HUES64 (cell line): ENCODE measurements at regions not wholly inside any gene's neighbourhood (a gene's known extent, or its start where the extent isn't known, plus 50 kb on each side); places are given as distances from the start of the nearest gene placed in this dataset.

Experiments used
- H3K27ac ChIP-seq: 2 replicates; pipeline ENCODE4 v1.7.0; 2013; ENCODE audit warnings: low read depth, low read length, inconsistent platforms
- H3K27me3 ChIP-seq: 2 replicates; pipeline ENCODE4 v1.6.1; 2013; ENCODE audit warnings: mild to moderate bottlenecking, low read length; ENCODE audit not compliant: insufficient read depth
- H3K36me3 ChIP-seq: 2 replicates; pipeline ENCODE4 v1.6.1; 2013; ENCODE audit warnings: mild to moderate bottlenecking, low read length; ENCODE audit not compliant: insufficient read depth
- H3K4me1 ChIP-seq: 2 replicates; pipeline ENCODE4 v1.6.1; 2013; ENCODE audit warnings: mild to moderate bottlenecking, low read length, moderate library complexity; ENCODE audit not compliant: insufficient read depth
- H3K4me3 ChIP-seq: 2 replicates; pipeline ENCODE4 v1.5.1; 2013; ENCODE audit warnings: mild to moderate bottlenecking, low read length, moderate library complexity
- H3K9ac ChIP-seq: 2 replicates; pipeline ENCODE4 v1.6.1; 2013; ENCODE audit warnings: mild to moderate bottlenecking, low read depth, low read length
- H3K9me3 ChIP-seq: 2 replicates; pipeline ENCODE4 v1.6.1; 2013; ENCODE audit warnings: low read depth, low read length; ENCODE audit not compliant: insufficient read depth
- WGBS: fragments of 150-250, 120-280 bp; methylation state at CpG from one replicate; pipeline ENCODE4 v1.1.7; 2013; ENCODE audit warnings: missing lambda C conversion rate; 5-methylcytosine and 5-hydroxymethylcytosine counted together

GRCh38 chr2:149747456-149747855, 159.9 kb upstream of the MMADHC start:
- 92% methylated on average over 1 of the region's 1 CpG for WGBS
- no peaks in the 10 kb centered on the region for H3K9me3 ChIP-seq

DNA sequence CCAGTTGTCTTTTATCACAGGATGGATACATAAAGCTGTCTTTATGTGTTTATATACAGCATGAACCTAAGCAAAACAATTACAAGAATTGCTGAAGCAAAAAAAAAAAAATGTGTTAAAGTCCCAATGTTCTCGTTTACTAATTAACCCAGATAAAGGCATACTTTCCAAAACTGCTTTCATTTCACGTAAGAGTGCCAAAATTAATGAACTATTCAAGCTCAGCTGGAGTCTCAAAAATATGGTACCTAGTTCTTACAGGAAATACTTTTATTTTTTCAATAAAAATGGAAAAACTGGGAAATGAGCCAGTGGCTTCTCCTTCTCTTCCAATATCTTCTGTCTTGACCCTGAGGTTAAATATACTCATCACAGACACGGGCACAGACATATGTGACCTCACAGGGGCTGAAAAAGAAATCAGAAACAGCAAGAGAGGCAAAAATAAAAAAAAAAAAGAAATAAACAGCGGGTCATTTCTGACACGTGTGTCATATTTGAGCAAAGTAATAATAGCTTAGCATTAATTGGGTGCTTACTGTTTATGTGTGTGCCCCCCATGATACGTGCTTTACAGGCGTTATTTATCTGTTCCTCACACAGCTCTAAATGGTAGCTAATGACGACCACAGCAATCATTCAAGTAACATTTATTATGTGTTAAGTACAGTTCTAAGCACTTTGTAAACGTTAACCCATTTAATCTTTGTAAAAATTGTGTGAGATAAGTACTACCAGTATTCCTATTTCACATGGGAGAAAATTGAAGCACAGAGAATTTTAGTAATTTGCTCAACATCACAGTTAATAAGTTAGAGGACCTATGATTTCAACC, 158.0 kb upstream of the MMADHC start:
- Histone ChIP-seq H3K9me3 (no peaks in the 10 kb centered on the region), H3K9ac (no peak overlapping the region), H3K27ac (no peak overlapping the region), H3K27me3 (no peaks in the 10 kb centered on the region), H3K36me3 (no peaks in the 10 kb centered on the region), H3K4me3 (no peak overlapping the region), H3K4me1 (peaks cover 3% of the 10 kb centered on the region; the same call in 1 of the 2 replicates)
- WGBS = 94% methylated on average over 6 of the region's 9 CpGs

More at GRCh38 chr2:149747456-149747855, 159.9 kb upstream of the MMADHC start:
- H3K36me3 ChIP-seq = no peaks in the 10 kb centered on the region
- peaks cover 3% of the 10 kb centered on the region; the same call in 1 of the 2 replicates for H3K4me1 ChIP-seq
- H3K27me3 ChIP-seq = no peaks in the 10 kb centered on the region
- H3K9ac ChIP-seq = no peak overlapping the region
- H3K4me3 ChIP-seq = no peak overlapping the region
- no peak overlapping the region for H3K27ac ChIP-seq

DNA sequence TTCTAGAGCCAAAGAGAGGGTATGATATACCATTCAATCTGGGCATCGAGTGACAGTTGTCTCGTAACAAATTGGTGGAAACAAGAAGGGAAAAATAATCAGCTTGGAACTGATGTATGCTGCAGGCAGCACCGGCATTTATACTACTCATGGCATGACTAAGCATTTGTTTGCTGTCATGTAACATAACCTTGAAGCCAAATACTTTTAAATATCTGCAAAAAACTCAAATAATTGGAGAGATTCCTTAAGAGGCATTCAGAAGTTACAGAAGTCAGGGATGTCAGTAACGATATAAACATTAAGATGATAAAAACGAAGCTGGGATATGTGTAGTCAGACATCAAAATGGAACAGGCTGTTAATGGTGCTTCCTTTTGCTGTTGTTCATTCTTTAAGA, 157.3 kb upstream of the MMADHC start:
- Histone ChIP-seq H3K27ac (no peak overlapping the region), H3K9me3 (no peaks in the 10 kb centered on the region), H3K4me3 (no peak overlapping the region), H3K4me1 (peaks cover 3% of the 10 kb centered on the region; the same call in 1 of the 2 replicates), H3K36me3 (no peaks in the 10 kb centered on the region), H3K27me3 (no peaks in the 10 kb centered on the region), H3K9ac (no peak overlapping the region)
- 95% methylated on average over 5 of the region's 5 CpGs for WGBS

DNA sequence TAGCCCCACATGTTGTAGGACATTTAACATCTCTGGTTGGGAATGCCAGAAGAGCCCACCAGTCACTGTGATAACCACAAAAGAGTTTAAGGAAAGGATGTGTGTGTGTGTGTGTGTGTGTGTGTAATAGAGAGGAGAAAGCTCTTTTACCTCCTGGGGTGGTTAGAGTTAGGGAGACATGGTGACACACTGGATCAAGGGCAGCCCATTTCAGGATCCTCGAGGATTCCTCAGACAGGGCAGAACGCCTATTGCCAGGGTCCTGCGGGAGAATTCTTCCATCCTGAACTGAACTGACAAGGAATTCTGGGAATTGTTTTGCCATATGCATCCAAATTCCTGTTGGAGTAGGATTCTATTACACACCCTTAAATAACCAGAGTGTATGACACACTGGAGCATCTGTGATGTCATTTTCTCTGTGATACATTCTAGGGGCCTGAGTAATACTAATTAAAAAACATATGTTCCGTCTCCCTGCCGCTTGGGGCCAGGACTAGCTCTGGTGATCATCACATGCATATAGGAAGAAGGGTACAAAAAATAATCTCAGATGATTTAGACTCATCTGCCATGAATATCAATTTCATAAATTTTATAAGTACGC, 156.4 kb upstream of the MMADHC start:
- H3K4me1 ChIP-seq = peaks cover 3% of the 10 kb centered on the region; the same call in 1 of the 2 replicates
- H3K27me3 ChIP-seq = no peaks in the 10 kb centered on the region
- no peaks in the 10 kb centered on the region for H3K36me3 ChIP-seq
- 98% methylated on average over 6 of the region's 6 CpGs for WGBS
- no peak overlapping the region for H3K27ac ChIP-seq
- H3K4me3 ChIP-seq = no peak overlapping the region
- no peak overlapping the region for H3K9ac ChIP-seq
- H3K9me3 ChIP-seq = no peaks in the 10 kb centered on the region

DNA sequence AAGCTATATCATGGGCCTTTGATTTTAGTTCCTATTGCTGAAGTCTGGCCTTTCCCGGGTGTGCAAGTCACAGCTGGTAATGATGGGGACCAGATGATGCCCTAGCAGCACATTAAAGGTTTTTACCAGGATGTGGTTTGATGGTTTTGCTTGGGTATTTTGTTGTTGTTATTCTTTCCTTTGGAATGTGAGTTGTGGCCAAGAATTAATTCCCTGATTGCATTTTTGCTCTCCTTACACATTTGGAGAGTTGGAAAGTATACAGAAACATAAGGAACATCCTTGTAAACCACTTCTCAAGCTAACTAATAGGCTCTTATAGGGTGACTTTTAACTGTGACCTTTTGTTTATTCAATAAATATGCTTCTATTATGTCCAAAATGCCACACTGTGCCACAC, 154.1 kb upstream of the MMADHC start:
- Histone ChIP-seq H3K4me3 (no peak overlapping the region), H3K4me1 (peaks cover 3% of the 10 kb centered on the region; the same call in 1 of the 2 replicates), H3K36me3 (no peaks in the 10 kb centered on the region), H3K9me3 (no peaks in the 10 kb centered on the region), H3K9ac (no peak overlapping the region), H3K27me3 (no peaks in the 10 kb centered on the region), H3K27ac (no peak overlapping the region)
- 92% methylated on average over 1 of the region's 1 CpG for WGBS

DNA sequence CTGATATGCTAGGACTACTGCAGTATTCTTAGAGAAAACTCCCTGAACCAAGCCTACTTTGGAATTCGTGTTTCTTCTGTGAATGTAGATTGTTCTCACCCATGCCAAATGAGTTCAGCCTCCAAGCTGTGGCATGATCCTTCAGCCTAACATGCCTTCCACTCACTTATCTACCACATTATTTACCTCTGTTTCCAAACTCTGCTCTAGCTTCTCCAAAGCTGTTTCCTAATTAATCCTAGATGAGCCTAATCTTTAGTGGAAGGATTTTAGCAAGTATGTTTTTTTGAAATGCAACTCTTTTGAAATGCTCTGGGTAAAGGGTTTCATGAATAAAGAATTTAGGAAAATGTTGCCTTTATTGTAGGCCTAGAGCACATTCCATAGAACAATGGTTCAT, 152.9 kb upstream of the MMADHC start:
- no peaks in the 10 kb centered on the region for H3K36me3 ChIP-seq
- no peaks in the 10 kb centered on the region for H3K27me3 ChIP-seq
- WGBS = 100% methylated on average over 1 of the region's 1 CpG
- peaks cover 3% of the 10 kb centered on the region; the same call in 1 of the 2 replicates for H3K4me1 ChIP-seq
- peaks cover 2% of the 10 kb centered on the region; the same call in 1 of the 2 replicates for H3K9me3 ChIP-seq
- H3K9ac ChIP-seq = no peak overlapping the region
- no peak overlapping the region for H3K27ac ChIP-seq
- no peak overlapping the region for H3K4me3 ChIP-seq

DNA sequence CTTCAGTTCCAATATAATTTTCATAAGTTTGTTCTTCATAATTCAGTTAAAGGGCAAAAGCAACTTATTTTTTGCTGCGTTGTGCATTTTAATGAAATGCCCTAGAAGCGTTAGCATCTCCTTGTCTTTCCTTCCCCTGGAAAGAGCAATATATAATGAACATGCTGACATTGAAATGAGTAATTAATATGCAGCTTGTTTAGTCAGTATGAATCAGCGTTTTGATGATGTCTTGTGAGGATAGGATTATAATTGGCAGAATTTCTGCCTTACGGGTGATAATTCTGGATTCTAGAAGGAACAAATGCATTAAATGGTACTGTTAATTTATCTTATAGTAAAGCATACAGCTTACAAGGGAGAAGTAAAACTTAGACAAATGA, 152.3 kb upstream of the MMADHC start:
- WGBS = 95% methylated on average over 4 of the region's 4 CpGs
- Histone ChIP-seq H3K4me3 (no peak overlapping the region), H3K4me1 (peaks cover 3% of the 10 kb centered on the region; the same call in 1 of the 2 replicates), H3K9me3 (peaks cover 2% of the 10 kb centered on the region; the same call in 1 of the 2 replicates), H3K27ac (no peak overlapping the region), H3K9ac (no peak overlapping the region), H3K27me3 (no peaks in the 10 kb centered on the region), H3K36me3 (no peaks in the 10 kb centered on the region)

- Histone ChIP-seq H3K36me3 (no peaks in the 10 kb centered on the region), H3K27me3 (no peaks in the 10 kb centered on the region), H3K9me3 (peaks cover 2% of the 10 kb centered on the region; the same call in 1 of the 2 replicates), H3K4me3 (no peak overlapping the region), H3K27ac (no peak overlapping the region), H3K4me1 (peaks cover 7% of the 10 kb centered on the region), H3K9ac (no peak overlapping the region)
- WGBS = 92% methylated on average over 6 of the region's 6 CpGs
Measured at GRCh38 chr2:149739171-149739882, 151.8 kb upstream of the MMADHC start.

DNA sequence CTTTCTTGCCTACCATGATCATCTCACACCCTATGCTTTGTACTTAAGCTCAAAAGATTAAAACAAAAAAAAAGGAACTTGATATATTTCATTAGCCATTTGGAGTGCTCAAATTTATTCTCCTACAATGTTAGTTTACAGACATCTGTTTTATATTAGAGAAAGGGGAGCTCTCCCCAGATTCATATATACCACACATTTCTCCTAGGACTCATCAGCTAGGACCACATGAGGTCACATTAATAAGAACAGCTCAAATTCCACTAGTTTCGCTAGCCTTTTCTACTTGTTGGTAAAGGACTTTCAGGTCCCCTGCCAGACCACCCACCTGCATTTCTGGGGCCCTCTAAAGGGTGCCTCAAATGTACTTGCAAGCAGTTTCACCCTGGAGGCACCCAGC, 151.2 kb upstream of the MMADHC start:
- H3K27ac ChIP-seq = no peak overlapping the region
- no peaks in the 10 kb centered on the region for H3K36me3 ChIP-seq
- WGBS = 94% methylated on average over 1 of the region's 1 CpG
- H3K27me3 ChIP-seq = no peaks in the 10 kb centered on the region
- H3K4me1 ChIP-seq = peaks cover 12% of the 10 kb centered on the region
- no peak overlapping the region for H3K4me3 ChIP-seq
- no peak overlapping the region for H3K9ac ChIP-seq
- peaks cover 2% of the 10 kb centered on the region; the same call in 1 of the 2 replicates for H3K9me3 ChIP-seq

DNA sequence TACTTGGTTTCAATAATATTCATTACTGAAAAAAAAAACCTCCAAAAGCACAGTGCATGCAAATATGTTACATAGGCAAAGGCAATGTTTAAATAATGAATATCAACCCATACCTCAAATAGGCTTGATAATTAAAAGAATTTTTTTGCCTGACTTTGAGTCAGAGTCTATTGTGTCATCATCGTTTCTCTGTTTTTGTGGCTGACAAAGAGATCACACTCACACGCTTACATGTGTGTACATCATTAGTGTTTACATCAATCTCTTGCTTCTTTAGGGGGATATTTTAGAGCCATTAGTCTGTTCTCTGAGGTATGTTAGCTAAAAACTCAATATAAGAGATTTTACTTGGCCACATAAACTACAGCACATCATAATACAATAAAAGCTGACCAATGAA, 150.3 kb upstream of the MMADHC start:
- Histone ChIP-seq H3K4me3 (no peak overlapping the region), H3K27ac (no peak overlapping the region), H3K9me3 (peaks cover 2% of the 10 kb centered on the region; the same call in 1 of the 2 replicates), H3K9ac (no peak overlapping the region), H3K4me1 (peaks cover 10% of the 10 kb centered on the region), H3K27me3 (no peaks in the 10 kb centered on the region), H3K36me3 (no peaks in the 10 kb centered on the region)
- WGBS = 100% methylated on average over 1 of the region's 2 CpGs
